ENCODE measurements at regions not wholly inside any gene's neighbourhood (a gene's known extent, or its start where the extent isn't known, plus 50 kb on each side); places are given as distances from the start of the nearest gene placed in this dataset.

GRCh38 chr10:125249948-125250347 lies 89.6 kb upstream of the CTBP2 start:
- 64 to 76% (median 73%) methylated on average over 6 of the region's 6 CpGs for WGBS, 3 donors
- Histone ChIP-seq H3K4me3 (no peak overlapping the region), H3K27me3 (no peaks in the 10 kb centered on the region), H3K4me1 (ENCODE audit: insufficient read depth) (no peaks in the 10 kb centered on the region), H3K27ac (no peak overlapping the region), H3K36me3 (no peaks in the 10 kb centered on the region), H3K9me3 (no peaks in the 10 kb centered on the region)
- no peak for DNase-seq
- TF ChIP-seq POLR2A (IDR thresholded peaks at IDR 0.05): no peak
- intact Hi-C loops (cut with DNase I): no loop called here

- TF ChIP-seq EP300 (IDR thresholded peaks at IDR 0.05) (no peak), CTCF (IDR thresholded peaks at IDR 0.05) (no peak), POLR2A (IDR thresholded peaks at IDR 0.05) (no peak)
- H3K27ac ChIP-seq: no peak overlapping the region
- H3K4me1 ChIP-seq (ENCODE audit: insufficient read depth): no peaks in the 10 kb centered on the region
- H3K36me3 ChIP-seq: no peaks in the 10 kb centered on the region
- WGBS, 3 donors: 39 to 45% (median 40%) methylated on average over 3 of the region's 3 CpGs
- intact Hi-C loops (cut with DNase I): no loop called here
- DNase-seq: no peak
- no peak overlapping the region for H3K4me3 ChIP-seq
- no peaks in the 10 kb centered on the region for H3K27me3 ChIP-seq
- H3K9me3 ChIP-seq: no peaks in the 10 kb centered on the region
These were observed 88.1 kb upstream of the CTBP2 start for GRCh38 chr10:125248489-125248888.

- WGBS, 3 donors: 74 to 87% (median 83%) methylated on average over 8 of the region's 8 CpGs
- intact Hi-C loops (cut with DNase I): no loop called here
- no peaks in the 10 kb centered on the region for H3K27me3 ChIP-seq
- no peak for DNase-seq
- H3K4me3 ChIP-seq: no peak overlapping the region
- no peaks in the 10 kb centered on the region for H3K4me1 ChIP-seq (ENCODE audit: insufficient read depth)
- H3K9me3 ChIP-seq: no peaks in the 10 kb centered on the region
- H3K36me3 ChIP-seq: no peaks in the 10 kb centered on the region
- TF ChIP-seq EP300 (IDR thresholded peaks at IDR 0.05): no peak
- TF ChIP-seq CTCF (IDR thresholded peaks at IDR 0.05): no peak
- no peak for TF ChIP-seq POLR2A (IDR thresholded peaks at IDR 0.05)
- no peak overlapping the region for H3K27ac ChIP-seq
These were observed 87.2 kb upstream of the CTBP2 start for GRCh38 chr10:125247576-125247975.

GRCh38 chr10:125243532-125244253 lies 83.3 kb upstream of the CTBP2 start:
- WGBS, 3 donors: 86 to 94% (median 89%) methylated on average over 3 of the region's 3 CpGs
- no peak overlapping the region for H3K4me3 ChIP-seq
- no peaks in the 10 kb centered on the region for H3K4me1 ChIP-seq (ENCODE audit: insufficient read depth)
- H3K27me3 ChIP-seq: no peaks in the 10 kb centered on the region
- H3K27ac ChIP-seq: no peak overlapping the region
- no peak for TF ChIP-seq CTCF (IDR thresholded peaks at IDR 0.05)
- TF ChIP-seq POLR2A (IDR thresholded peaks at IDR 0.05): no peak
- no peak for TF ChIP-seq EP300 (IDR thresholded peaks at IDR 0.05)
- no peak for DNase-seq
- intact Hi-C loops (cut with DNase I): no loop called here
- H3K36me3 ChIP-seq: no peaks in the 10 kb centered on the region
- no peaks in the 10 kb centered on the region for H3K9me3 ChIP-seq

- DNase-seq: no peak
- whole genome bisulfite sequencing, 3 donors: 89 to 97% (median 95%) methylated on average over 1 of the region's 1 CpG
- Histone ChIP-seq H3K27me3 (no peaks in the 10 kb centered on the region), H3K27ac (no peak overlapping the region), H3K9me3 (no peaks in the 10 kb centered on the region), H3K36me3 (no peaks in the 10 kb centered on the region), H3K4me3 (no peak overlapping the region), H3K4me1 (ENCODE audit: insufficient read depth) (no peaks in the 10 kb centered on the region)
- intact Hi-C loops (cut with DNase I): no loop called here
- TF ChIP-seq EP300 (IDR thresholded peaks at IDR 0.05) (no peak), POLR2A (IDR thresholded peaks at IDR 0.05) (no peak), CTCF (IDR thresholded peaks at IDR 0.05) (no peak)
These were observed 78.3 kb upstream of the CTBP2 start for GRCh38 chr10:125238682-125239081.

All from ovary (tissue), 7 donors.